Thyroid gland (tissue), 4 donors: ENCODE measurements at regions not wholly inside any gene's neighbourhood (a gene's known extent, or its start where the extent isn't known, plus 50 kb on each side); places are given as distances from the start of the nearest gene placed in this dataset.

Experiments used
- DNase-seq, 2 donors: peaks; one replicate each; pipeline ENCODE4 v3.0.0-alpha.2; 2019
- H3K27ac ChIP-seq, 3 donors: fragments of 200-600 bp; sonication (generic); 1 replicate in 2 of 3; 2 replicates in 1 of 3; pipeline ENCODE4 v1.5.1; 2016 to 2019; ENCODE audit warnings: mild to moderate bottlenecking in 1 of 3, moderate library complexity in 1 of 3
- H3K27me3 ChIP-seq: fragments of 200-600 bp; sonication (generic); one replicate; pipeline ENCODE4 v1.5.1; 2019
- H3K36me3 ChIP-seq, 2 donors: fragments of 200-600 bp; sonication (generic); one replicate each; pipeline ENCODE4 v1.5.1; 2016 to 2019
- H3K4me1 ChIP-seq, 2 donors: fragments of 200-600 bp; sonication (generic); one replicate each; pipeline ENCODE4 v1.5.1; 2017 to 2019
- H3K4me3 ChIP-seq, 3 donors: fragments of 200-600 bp; sonication (generic); replicated peaks in 1 of 3; 1 replicate in 2 of 3; 2 replicates in 1 of 3; pipeline ENCODE4 v1.5.1; 2016; ENCODE audit warnings: mild to moderate bottlenecking in 1 of 3
- H3K9me3 ChIP-seq: fragments of 200-600 bp; sonication (generic); one replicate; pipeline ENCODE4 v1.5.1; 2017
- CTCF ChIP-seq, 6 experiments: fragments of 200-600 bp in 3 of 6; fragments of 450-650 bp in 3 of 6; sonication (generic) in 3 of 6; IDR thresholded peaks; one replicate each; pipeline ENCODE4 v1.5.1; 2016 to 2019; ENCODE audit warnings: antibody characterized with exemption in 6 of 6, mild to moderate bottlenecking in 2 of 6, inconsistent platforms in 1 of 6, moderate library complexity in 1 of 6
- POLR2A ChIP-seq, 2 donors: fragments of 450-650 bp; IDR thresholded peaks; one replicate each; pipeline ENCODE4 v1.6.1; 2017; ENCODE audit warnings: antibody characterized with exemption in 2 of 2, mild to moderate bottlenecking in 2 of 2, moderate library complexity in 1 of 2
- WGBS, 2 donors: methylation state at CpG; one replicate each; pipeline ENCODE4 v1.1.5; 2017; 5-methylcytosine and 5-hydroxymethylcytosine counted together
- intact Hi-C: fragments of 100-400 bp; cut with DNase I; formaldehyde crosslinking; loops from one replicate; pipeline ENCODE4 v1.15.1; 2023

- Histone ChIP-seq H3K27me3 (no peaks in the 10 kb centered on the region), H3K4me3 (no peak overlapping the region), H3K4me1 (peaks cover 30 to 42% of the 10 kb centered on the region in 2 donors), H3K36me3 (no peaks in the 10 kb centered on the region), H3K27ac (peak overlapping the region in 1 of 3 donors; percentile 4), H3K9me3 (no peaks in the 10 kb centered on the region)
- DNase-seq: no peak
- 94 to 96% methylated on average over 6 of the region's 6 CpGs for WGBS, 2 donors
- intact Hi-C loops: no loop called here
- TF ChIP-seq CTCF (IDR thresholded peaks at IDR 0.05) (no peak), POLR2A (IDR thresholded peaks at IDR 0.05) (no peak)
These were observed 106.8 kb upstream of the ATP1A1 start for GRCh38 chr1:116265931-116266863.

DNA sequence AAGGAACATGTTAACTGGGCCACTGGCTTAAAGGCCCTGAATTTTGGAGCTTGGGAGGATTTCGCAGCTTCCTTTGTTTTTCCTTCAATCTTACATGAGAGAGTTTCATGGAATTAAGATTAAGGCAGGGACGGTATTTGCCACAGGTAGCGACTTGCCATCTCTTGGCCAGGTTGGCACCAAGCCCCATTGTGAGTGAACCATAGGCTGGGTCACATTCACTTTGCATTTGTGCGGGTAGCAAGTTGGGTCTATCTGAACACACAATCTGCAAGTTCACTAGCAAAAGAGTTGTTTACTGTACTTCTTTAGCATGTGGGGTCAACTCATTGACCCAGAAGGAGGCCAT is 106.2 kb upstream of the ATP1A1 start:
- no peak for DNase-seq
- 97 to 98% methylated on average over 4 of the region's 4 CpGs for WGBS, 2 donors
- TF ChIP-seq POLR2A (IDR thresholded peaks at IDR 0.05) (no peak), CTCF (IDR thresholded peaks at IDR 0.05) (no peak)
- peaks cover 30 to 42% of the 10 kb centered on the region in 2 donors for H3K4me1 ChIP-seq
- H3K36me3 ChIP-seq: no peaks in the 10 kb centered on the region
- H3K27me3 ChIP-seq: no peaks in the 10 kb centered on the region
- no peak overlapping the region for H3K4me3 ChIP-seq
- intact Hi-C loops: no loop called here
- no peaks in the 10 kb centered on the region for H3K9me3 ChIP-seq
- no peak overlapping the region for H3K27ac ChIP-seq

- 19 to 40% methylated on average over 2 of the region's 2 CpGs for WGBS, 2 donors
- no peak for TF ChIP-seq POLR2A (IDR thresholded peaks at IDR 0.05)
- TF ChIP-seq CTCF (IDR thresholded peaks at IDR 0.05): no peak
- Histone ChIP-seq H3K36me3 (no peaks in the 10 kb centered on the region), H3K4me3 (no peak overlapping the region), H3K9me3 (no peaks in the 10 kb centered on the region), H3K27me3 (no peaks in the 10 kb centered on the region), H3K27ac (peak overlapping the region; percentile 64 to 73 (median 67)), H3K4me1 (peaks cover 22 to 39% of the 10 kb centered on the region in 2 donors)
- intact Hi-C loops: no loop called here
- DNase-seq: peak; percentile 98
These were observed 104.8 kb upstream of the ATP1A1 start for GRCh38 chr1:116268211-116268610.

DNA sequence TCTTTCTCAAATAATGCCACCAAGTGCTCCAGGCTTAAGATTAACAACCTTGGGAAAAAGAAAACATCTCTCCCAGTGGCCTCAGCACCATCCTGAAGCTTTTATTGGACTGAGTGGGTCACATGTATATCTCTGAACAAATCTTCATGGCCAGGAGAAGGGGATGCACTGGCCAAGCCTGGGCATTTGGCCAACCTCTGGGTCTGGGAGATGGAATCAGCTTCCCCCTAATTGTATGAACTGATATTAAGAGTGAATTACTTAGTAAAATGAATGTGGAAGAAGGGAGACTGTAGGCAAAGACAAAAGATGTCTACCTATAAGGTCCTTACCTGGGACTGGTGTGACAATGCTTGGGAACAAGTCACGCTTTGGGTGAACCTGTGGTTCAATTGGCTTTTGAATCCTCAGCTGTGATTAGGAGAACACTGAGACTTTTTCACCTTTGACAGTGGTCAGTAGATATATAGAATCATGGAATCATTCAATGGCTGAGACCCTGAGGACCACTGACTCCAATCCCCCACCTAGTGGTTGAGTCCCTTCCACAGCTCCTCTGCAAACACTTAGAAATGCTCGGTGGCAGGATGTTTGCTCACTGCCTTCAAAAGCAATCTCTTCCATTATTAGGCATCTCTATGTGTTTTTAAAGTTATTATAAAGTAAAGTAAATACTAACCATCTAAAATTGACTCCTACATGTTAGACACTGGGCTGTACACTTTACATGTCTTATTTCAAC is 102.6 kb upstream of the ATP1A1 start:
- WGBS, 2 donors: 79 to 84% methylated on average over 2 of the region's 2 CpGs
- no peaks in the 10 kb centered on the region for H3K36me3 ChIP-seq
- H3K9me3 ChIP-seq: no peaks in the 10 kb centered on the region
- DNase-seq: no peak
- intact Hi-C loops: no loop called here
- no peak overlapping the region for H3K27ac ChIP-seq
- H3K4me1 ChIP-seq: peaks cover 6 to 17% of the 10 kb centered on the region in 2 donors
- H3K27me3 ChIP-seq: no peaks in the 10 kb centered on the region
- TF ChIP-seq CTCF (IDR thresholded peaks at IDR 0.05) (no peak), POLR2A (IDR thresholded peaks at IDR 0.05) (no peak)
- H3K4me3 ChIP-seq: no peak overlapping the region
